ENCODE measurements at regions not wholly inside any gene's neighbourhood (a gene's known extent, or its start where the extent isn't known, plus 50 kb on each side); places are given as distances from the start of the nearest gene placed in this dataset.

- intact Hi-C loops (cut with DNase I): no loop called here
- Histone ChIP-seq H3K9me3 (ENCODE audit: control insufficient read depth in 2 of 3, insufficient read depth in 1 of 3, low read length in 3 of 3) (no peaks in the 10 kb centered on the region), H3K36me3 (ENCODE audit: control insufficient read depth in 2 of 3, insufficient read depth in 3 of 3, low read length in 3 of 3) (no peaks in the 10 kb centered on the region), H3K27ac (ENCODE audit: low read depth in 2 of 2, low read length in 2 of 2) (no peak overlapping the region), H3K4me1 (ENCODE audit: control insufficient read depth in 2 of 3, insufficient read depth in 2 of 3, low read depth in 1 of 3, low read length in 3 of 3) (no peaks in the 10 kb centered on the region), H3K4me3 (ENCODE audit: low read length in 3 of 3) (no peak overlapping the region), H3K27me3 (ENCODE audit: control insufficient read depth, insufficient read depth, low read length) (no peaks in the 10 kb centered on the region), H3K9ac (ENCODE audit: low read length in 3 of 3) (no peak overlapping the region)
- no peak for TF ChIP-seq CTCF (IDR thresholded peaks at IDR 0.05; ENCODE audit: borderline replicate concordance, extremely low read depth, insufficient read depth)
- DNase-seq (no peak), FAIRE-seq (no peak)
Measured at GRCh38 chr9:121576281-121577075, 75.0 kb upstream of the DAB2IP start.

- H3K36me3 ChIP-seq (ENCODE audit: control insufficient read depth in 2 of 3, insufficient read depth in 3 of 3, low read length in 3 of 3): no peaks in the 10 kb centered on the region
- no peak for TF ChIP-seq CTCF (IDR thresholded peaks at IDR 0.05; ENCODE audit: borderline replicate concordance, extremely low read depth, insufficient read depth)
- no peak overlapping the region for H3K27ac ChIP-seq (ENCODE audit: low read depth in 2 of 2, low read length in 2 of 2)
- no peak overlapping the region for H3K4me3 ChIP-seq (ENCODE audit: low read length in 3 of 3)
- peak in 3 of 5 donors; percentile 43 to 61 (median 44) for DNase-seq
- FAIRE-seq: no peak
- H3K9me3 ChIP-seq (ENCODE audit: control insufficient read depth in 2 of 3, insufficient read depth in 1 of 3, low read length in 3 of 3): no peaks in the 10 kb centered on the region
- intact Hi-C loops (cut with DNase I): no loop called here
- no peaks in the 10 kb centered on the region for H3K4me1 ChIP-seq (ENCODE audit: control insufficient read depth in 2 of 3, insufficient read depth in 2 of 3, low read depth in 1 of 3, low read length in 3 of 3)
- no peaks in the 10 kb centered on the region for H3K27me3 ChIP-seq (ENCODE audit: control insufficient read depth, insufficient read depth, low read length)
- no peak overlapping the region for H3K9ac ChIP-seq (ENCODE audit: low read length in 3 of 3)
Measured at GRCh38 chr9:121577166-121577565, 74.3 kb upstream of the DAB2IP start.

- FAIRE-seq: no peak
- no peaks in the 10 kb centered on the region for H3K36me3 ChIP-seq (ENCODE audit: control insufficient read depth in 2 of 3, insufficient read depth in 3 of 3, low read length in 3 of 3)
- no peak for DNase-seq
- H3K27ac ChIP-seq (ENCODE audit: low read depth in 2 of 2, low read length in 2 of 2): no peak overlapping the region
- intact Hi-C loops (cut with DNase I): no loop called here
- no peaks in the 10 kb centered on the region for H3K9me3 ChIP-seq (ENCODE audit: control insufficient read depth in 2 of 3, insufficient read depth in 1 of 3, low read length in 3 of 3)
- no peak overlapping the region for H3K4me3 ChIP-seq (ENCODE audit: low read length in 3 of 3)
- H3K4me1 ChIP-seq (ENCODE audit: control insufficient read depth in 2 of 3, insufficient read depth in 2 of 3, low read depth in 1 of 3, low read length in 3 of 3): no peaks in the 10 kb centered on the region
- H3K9ac ChIP-seq (ENCODE audit: low read length in 3 of 3): no peak overlapping the region
- H3K27me3 ChIP-seq (ENCODE audit: control insufficient read depth, insufficient read depth, low read length): no peaks in the 10 kb centered on the region
- TF ChIP-seq CTCF (IDR thresholded peaks at IDR 0.05; ENCODE audit: borderline replicate concordance, extremely low read depth, insufficient read depth): no peak
Measured at GRCh38 chr9:121577572-121577971, 73.9 kb upstream of the DAB2IP start.

Measured in kidney (tissue), 13 donors.